Neural cell (in vitro differentiated cells): ENCODE measurements at regions not wholly inside any gene's neighbourhood (a gene's known extent, or its start where the extent isn't known, plus 50 kb on each side); places are given as distances from the start of the nearest gene placed in this dataset.

Experiments
- MXI1 ChIP-seq: fragments of 450-650 bp; conservative IDR thresholded peaks from 2 replicates; pipeline ENCODE4 v1.6.1; 2014; ENCODE audit warnings: antibody characterized with exemption, mild to moderate bottlenecking; ENCODE audit not compliant: poor library complexity, severe bottlenecking
- SMC3 ChIP-seq: fragments of 450-650 bp; conservative IDR thresholded peaks from 2 replicates; pipeline ENCODE4 v1.6.1; 2014; ENCODE audit warnings: antibody characterized with exemption, mild to moderate bottlenecking, moderate library complexity; ENCODE audit not compliant: poor library complexity
- TF ChIP-seq, protein P1 (sequence below): fragments of 450-650 bp; IDR thresholded peaks from 2 replicates; pipeline ENCODE4 v1.5.1; 2014; ENCODE audit warnings: antibody characterized with exemption, mild to moderate bottlenecking, moderate library complexity; ENCODE audit not compliant: poor library complexity, severe bottlenecking

DNA sequence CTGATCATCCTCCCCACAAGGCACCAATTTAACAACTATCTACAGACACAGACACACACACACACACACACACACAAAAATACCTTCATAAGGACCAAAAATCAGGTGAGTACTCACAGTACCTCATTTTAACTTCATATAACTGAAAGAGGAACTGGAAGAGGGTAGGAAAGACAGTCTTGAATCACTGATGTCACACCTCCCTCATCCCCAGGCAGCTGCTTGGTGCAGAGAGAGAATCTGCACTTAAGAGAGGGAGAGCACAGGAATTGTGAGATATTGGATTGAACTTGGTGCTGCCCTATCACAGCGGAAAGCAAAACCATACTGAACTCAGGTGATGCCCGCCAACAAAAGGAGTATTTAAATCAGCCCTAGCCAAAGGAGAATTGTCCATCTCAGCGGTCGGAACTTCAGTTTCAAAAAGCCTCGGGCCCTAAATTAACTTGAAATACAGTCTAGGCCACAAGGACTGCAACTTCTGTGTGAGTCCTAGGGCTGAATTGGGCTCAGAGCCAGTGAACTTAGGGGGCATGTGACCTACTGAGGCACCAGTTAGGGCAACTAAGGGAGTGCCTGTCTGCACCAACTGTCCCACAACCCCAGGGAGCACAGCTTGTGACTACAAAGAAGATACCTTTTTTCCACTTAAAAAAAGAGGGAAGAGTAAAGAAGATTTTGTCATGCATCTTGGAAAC, 211.1 kb downstream of the LRATD1 start:
- TF ChIP-seq MXI1 (no peak), SMC3 (no peak)
- TF ChIP-seq, protein P1, sequence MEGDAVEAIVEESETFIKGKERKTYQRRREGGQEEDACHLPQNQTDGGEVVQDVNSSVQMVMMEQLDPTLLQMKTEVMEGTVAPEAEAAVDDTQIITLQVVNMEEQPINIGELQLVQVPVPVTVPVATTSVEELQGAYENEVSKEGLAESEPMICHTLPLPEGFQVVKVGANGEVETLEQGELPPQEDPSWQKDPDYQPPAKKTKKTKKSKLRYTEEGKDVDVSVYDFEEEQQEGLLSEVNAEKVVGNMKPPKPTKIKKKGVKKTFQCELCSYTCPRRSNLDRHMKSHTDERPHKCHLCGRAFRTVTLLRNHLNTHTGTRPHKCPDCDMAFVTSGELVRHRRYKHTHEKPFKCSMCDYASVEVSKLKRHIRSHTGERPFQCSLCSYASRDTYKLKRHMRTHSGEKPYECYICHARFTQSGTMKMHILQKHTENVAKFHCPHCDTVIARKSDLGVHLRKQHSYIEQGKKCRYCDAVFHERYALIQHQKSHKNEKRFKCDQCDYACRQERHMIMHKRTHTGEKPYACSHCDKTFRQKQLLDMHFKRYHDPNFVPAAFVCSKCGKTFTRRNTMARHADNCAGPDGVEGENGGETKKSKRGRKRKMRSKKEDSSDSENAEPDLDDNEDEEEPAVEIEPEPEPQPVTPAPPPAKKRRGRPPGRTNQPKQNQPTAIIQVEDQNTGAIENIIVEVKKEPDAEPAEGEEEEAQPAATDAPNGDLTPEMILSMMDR = no peak
